Dermis microvascular lymphatic vessel endothelial cell (primary cell): ENCODE measurements at regions not wholly inside any gene's neighbourhood (a gene's known extent, or its start where the extent isn't known, plus 50 kb on each side); places are given as distances from the start of the nearest gene placed in this dataset.

Experiments
- DNase-seq, 2 donors: peaks; one replicate each; pipeline versions ENCODE4 v3.0.0 to v3.0.0-alpha.2; 2010; ENCODE audit warnings: low read depth in 2 of 2

GRCh38 chr5:61686491-61687257 is 354.6 kb downstream of the ZSWIM6 start:
- peak in 1 of 2 donors; percentile 13 for DNase-seq

GRCh38 chr5:61687371-61687770 is 355.3 kb downstream of the ZSWIM6 start:
- no peak for DNase-seq

- no peak for DNase-seq
Measured at GRCh38 chr5:61689153-61689846, 357.2 kb downstream of the ZSWIM6 start.

GRCh38 chr5:61697809-61698558 is 365.9 kb downstream of the ZSWIM6 start:
- no peak for DNase-seq

- DNase-seq, result no peak
Measured at GRCh38 chr5:61701877-61702602, 370.0 kb downstream of the ZSWIM6 start.

- DNase-seq, result no peak
Measured at GRCh38 chr5:61702784-61703183, 370.7 kb downstream of the ZSWIM6 start.

- peak in 1 of 2 donors; percentile 19 for DNase-seq
Measured at GRCh38 chr5:61704289-61704688, 372.2 kb downstream of the ZSWIM6 start.

GRCh38 chr5:61706751-61707150 is 374.7 kb downstream of the ZSWIM6 start:
- no peak for DNase-seq

- no peak for DNase-seq
Measured at GRCh38 chr5:61719124-61719523, 387.1 kb downstream of the ZSWIM6 start.

GRCh38 chr5:61720829-61721228 is 388.8 kb downstream of the ZSWIM6 start:
- no peak for DNase-seq

- DNase-seq, result no peak
Measured at GRCh38 chr5:61724102-61724501, 392.0 kb downstream of the ZSWIM6 start.

- no peak for DNase-seq
Measured at GRCh38 chr5:61728287-61728686, 396.2 kb downstream of the ZSWIM6 start.

- no peak for DNase-seq
Measured at GRCh38 chr5:61730866-61731265, 398.8 kb downstream of the ZSWIM6 start.

GRCh38 chr5:61731267-61731945 is 399.3 kb downstream of the ZSWIM6 start:
- DNase-seq, result no peak

- DNase-seq, result no peak
Measured at GRCh38 chr5:61731946-61732314, 399.9 kb downstream of the ZSWIM6 start.

- DNase-seq, result no peak
Measured at GRCh38 chr5:61732369-61732768, 400.3 kb downstream of the ZSWIM6 start.

GRCh38 chr5:61732796-61733195 is 400.7 kb downstream of the ZSWIM6 start:
- DNase-seq, result no peak

GRCh38 chr5:61734001-61734400 is 401.9 kb downstream of the ZSWIM6 start:
- no peak for DNase-seq

- DNase-seq, result no peak
Measured at GRCh38 chr5:61734966-61735365, 402.9 kb downstream of the ZSWIM6 start.

- no peak for DNase-seq
Measured at GRCh38 chr5:61735531-61735930, 403.5 kb downstream of the ZSWIM6 start.

- no peak for DNase-seq
Measured at GRCh38 chr5:61735995-61736394, 403.9 kb downstream of the ZSWIM6 start.
